T-cell (primary cell): ENCODE measurements at regions not wholly inside any gene's neighbourhood (a gene's known extent, or its start where the extent isn't known, plus 50 kb on each side); places are given as distances from the start of the nearest gene placed in this dataset.

ENCODE experiments used
- ATAC-seq, 4 experiments: fragments of 200-7000 bp in 3 of 4; fragments of 150-1000 bp in 1 of 4; cut with Tn5 transposase; replicated peaks in 1 of 4; 1 replicate in 3 of 4; 2 replicates in 1 of 4; pipeline ENCODE4 v1.10.0; 2021; ENCODE audit warnings: moderate library complexity in 3 of 4, mild to moderate bottlenecking in 2 of 4, moderate number of reproducible peaks in 1 of 4
- CTCF ChIA-PET, 2 donors: fragments of 300-600 bp; sonication (Branson Sonifier 250); formaldehyde crosslinking; loops; one replicate each; lab custom pipeline; 2022; ENCODE audit warnings: antibody characterized with exemption in 2 of 2; lab: Charles Lee
- POLR2A ChIA-PET, 2 donors: fragments of 300-600 bp; sonication (Branson Sonifier 250); formaldehyde crosslinking; loops; one replicate each; lab custom pipeline; 2022; ENCODE audit warnings: antibody characterized with exemption in 2 of 2; lab: Charles Lee
- DNase-seq, 35 experiments: peaks; one replicate each; pipeline versions ENCODE4 v3.0.0 to v3.0.0-alpha.2; 2013 to 2023
- H3K27ac ChIP-seq: one replicate; pipeline ENCODE4 v1.5.1; 2013; ENCODE audit warnings: low read length
- H3K27me3 ChIP-seq, 2 experiments: replicated peaks in 1 of 2; 1 replicate in 1 of 2; 2 replicates in 1 of 2; pipeline versions ENCODE4 v1.6.1 to v1.7.0; 2013; ENCODE audit warnings: low read length in 1 of 2, mixed read lengths in 1 of 2; ENCODE audit not compliant: control insufficient read depth in 2 of 2, insufficient read depth in 2 of 2; ENCODE audit errors: extremely low read depth in 1 of 2
- H3K36me3 ChIP-seq, 2 donors: 1 replicate in 1 of 2; 2 replicates in 1 of 2; pipeline versions ENCODE4 v1.6.1 to v1.7.0; 2013; ENCODE audit warnings: low read length in 1 of 2; ENCODE audit not compliant: control insufficient read depth in 2 of 2, insufficient read depth in 1 of 2; ENCODE audit errors: extremely low read depth in 1 of 2
- H3K4me1 ChIP-seq, 2 experiments: 1 replicate in 1 of 2; 2 replicates in 1 of 2; pipeline versions ENCODE4 v1.6.1 to v1.7.0; 2013; ENCODE audit warnings: low read length in 2 of 2, mixed read lengths in 1 of 2; ENCODE audit not compliant: insufficient read depth in 2 of 2, control insufficient read depth in 1 of 2; ENCODE audit errors: extremely low read depth in 1 of 2
- H3K4me3 ChIP-seq, 2 donors: 1 replicate in 1 of 2; 2 replicates in 1 of 2; pipeline versions ENCODE4 v1.5.1 to v1.7.0; 2013; ENCODE audit warnings: mild to moderate bottlenecking in 2 of 2, low read length in 1 of 2, moderate library complexity in 1 of 2; ENCODE audit not compliant: control insufficient read depth in 1 of 2; ENCODE audit errors: extremely low read depth in 1 of 2
- H3K9me3 ChIP-seq: 2 replicates; pipeline ENCODE4 v1.7.0; 2013
- H3K27ac Mint-ChIP-seq, 2 donors: one replicate each; pipeline ENCODE4 v1.8.0; 2020 to 2021; ENCODE audit warnings: mild to moderate bottlenecking in 2 of 2, mixed read lengths in 2 of 2
- H3K27me3 Mint-ChIP-seq, 2 donors: one replicate each; pipeline ENCODE4 v1.8.0; 2021 to 2022; ENCODE audit warnings: mixed read lengths in 2 of 2
- H3K36me3 Mint-ChIP-seq: one replicate; pipeline ENCODE4 v1.8.0; 2021; ENCODE audit warnings: mixed read lengths
- H3K4me1 Mint-ChIP-seq, 3 donors: one replicate each; pipeline ENCODE4 v1.8.0; 2020 to 2022; ENCODE audit warnings: mixed read lengths in 3 of 3, mild to moderate bottlenecking in 1 of 3
- H3K4me3 Mint-ChIP-seq, 3 donors: one replicate each; pipeline ENCODE4 v1.8.0; 2020 to 2022; ENCODE audit warnings: mild to moderate bottlenecking in 3 of 3, mixed read lengths in 3 of 3, moderate library complexity in 3 of 3
- H3K9me3 Mint-ChIP-seq, 3 donors: one replicate each; pipeline ENCODE4 v1.8.0; 2020 to 2022; ENCODE audit warnings: mixed read lengths in 3 of 3
- WGBS: methylation state at CpG from one replicate; pipeline ENCODE4 v1.1.5; 2013; ENCODE audit warnings: missing lambda C conversion rate; ENCODE audit not compliant: insufficient coverage; 5-methylcytosine and 5-hydroxymethylcytosine counted together

GRCh38 chr4:123469245-123469644 lies 72.7 kb downstream of the SPRY1 start:
- H3K36me3 Mint-ChIP-seq = no peaks in the 10 kb centered on the region
- no peaks in the 10 kb centered on the region for H3K27me3 Mint-ChIP-seq
- H3K9me3 Mint-ChIP-seq = no peaks in the 10 kb centered on the region
- no peaks in the 10 kb centered on the region for H3K9me3 ChIP-seq
- DNase-seq (no peak), ATAC-seq (no peak)
- no peak overlapping the region for H3K27ac ChIP-seq
- no peak overlapping the region for H3K27ac Mint-ChIP-seq
- ChIA-PET CTCF (no interaction called here), POLR2A (interaction anchor here in 1 of 2 donors (0.6 kb wide), 1 partner anchor 80 kb away, joined by 3 read pairs; no protein-coding TSS in a partner anchor)
- H3K4me1 ChIP-seq = no peaks in the 10 kb centered on the region
- WGBS = no CpG with 5 or more reads among the region's 3 CpGs
- no peaks in the 10 kb centered on the region for H3K36me3 ChIP-seq
- no peaks in the 10 kb centered on the region for H3K27me3 ChIP-seq
- no peak overlapping the region for H3K4me3 Mint-ChIP-seq
- H3K4me1 Mint-ChIP-seq = no peaks in the 10 kb centered on the region
- no peak overlapping the region for H3K4me3 ChIP-seq

GRCh38 chr4:123469696-123470095 lies 73.1 kb downstream of the SPRY1 start:
- Mint-ChIP-seq H3K9me3 (no peaks in the 10 kb centered on the region), H3K36me3 (no peaks in the 10 kb centered on the region), H3K4me1 (no peaks in the 10 kb centered on the region), H3K27me3 (no peaks in the 10 kb centered on the region), H3K27ac (no peak overlapping the region), H3K4me3 (no peak overlapping the region)
- Histone ChIP-seq H3K27ac (no peak overlapping the region), H3K36me3 (no peaks in the 10 kb centered on the region), H3K4me3 (no peak overlapping the region), H3K9me3 (no peaks in the 10 kb centered on the region), H3K27me3 (no peaks in the 10 kb centered on the region), H3K4me1 (no peaks in the 10 kb centered on the region)
- WGBS = no CpG with 5 or more reads among the region's 2 CpGs
- DNase-seq = no peak
- CTCF ChIA-PET = no interaction called here
- POLR2A ChIA-PET = interaction anchor here in 1 of 2 donors (0.6 kb wide), 1 partner anchor 80 kb away, joined by 3 read pairs; no protein-coding TSS in a partner anchor
- no peak for ATAC-seq

GRCh38 chr4:123470640-123471039 lies 74.0 kb downstream of the SPRY1 start:
- Mint-ChIP-seq H3K27ac (no peak overlapping the region), H3K27me3 (no peaks in the 10 kb centered on the region), H3K36me3 (no peaks in the 10 kb centered on the region), H3K4me1 (no peaks in the 10 kb centered on the region), H3K4me3 (no peak overlapping the region), H3K9me3 (no peaks in the 10 kb centered on the region)
- Histone ChIP-seq H3K4me1 (no peaks in the 10 kb centered on the region), H3K4me3 (no peak overlapping the region), H3K27ac (no peak overlapping the region), H3K36me3 (no peaks in the 10 kb centered on the region), H3K9me3 (no peaks in the 10 kb centered on the region), H3K27me3 (no peaks in the 10 kb centered on the region)
- no peak for DNase-seq
- WGBS = no CpG with 5 or more reads among the region's 2 CpGs
- ChIA-PET POLR2A (interaction anchor here in 1 of 2 donors (0.6 kb wide), 1 partner anchor 221 kb away, joined by 3 read pairs; no protein-coding TSS in a partner anchor), CTCF (no interaction called here)
- ATAC-seq = no peak

GRCh38 chr4:123471655-123472369 lies 75.2 kb downstream of the SPRY1 start:
- H3K27me3 Mint-ChIP-seq = no peaks in the 10 kb centered on the region
- ChIA-PET POLR2A (no interaction called here), CTCF (interaction anchor here in 1 of 2 donors (0.6 kb wide), 1 partner anchor 11 kb away, joined by 3 read pairs; no protein-coding TSS in a partner anchor)
- H3K4me3 Mint-ChIP-seq = no peak overlapping the region
- 80% methylated on average over 2 of the region's 3 CpGs for WGBS
- Histone ChIP-seq H3K4me1 (no peaks in the 10 kb centered on the region), H3K36me3 (no peaks in the 10 kb centered on the region), H3K4me3 (no peak overlapping the region), H3K27me3 (no peaks in the 10 kb centered on the region), H3K27ac (no peak overlapping the region), H3K9me3 (no peaks in the 10 kb centered on the region)
- H3K9me3 Mint-ChIP-seq = no peaks in the 10 kb centered on the region
- no peaks in the 10 kb centered on the region for H3K36me3 Mint-ChIP-seq
- H3K27ac Mint-ChIP-seq = no peak overlapping the region
- DNase-seq (no peak), ATAC-seq (no peak)
- no peaks in the 10 kb centered on the region for H3K4me1 Mint-ChIP-seq

- ChIA-PET POLR2A (no interaction called here), CTCF (no interaction called here)
- Histone ChIP-seq H3K27ac (no peak overlapping the region), H3K27me3 (no peaks in the 10 kb centered on the region), H3K36me3 (no peaks in the 10 kb centered on the region), H3K4me3 (no peak overlapping the region), H3K4me1 (peaks cover 2 to 15% of the 10 kb centered on the region in 2 experiments), H3K9me3 (no peaks in the 10 kb centered on the region)
- Mint-ChIP-seq H3K36me3 (no peaks in the 10 kb centered on the region), H3K27me3 (no peaks in the 10 kb centered on the region), H3K27ac (no peak overlapping the region), H3K4me3 (no peak overlapping the region), H3K4me1 (peaks cover 16 to 21% (median 19%) of the 10 kb centered on the region in 3 donors), H3K9me3 (no peaks in the 10 kb centered on the region)
- no CpG with 5 or more reads among the region's 4 CpGs for WGBS
- no peak for ATAC-seq
- DNase-seq = no peak
Observed at GRCh38 chr4:123474817-123475216, 78.2 kb downstream of the SPRY1 start.

- Histone ChIP-seq H3K4me3 (no peak overlapping the region), H3K27ac (no peak overlapping the region), H3K4me1 (peaks cover 2 to 15% of the 10 kb centered on the region in 2 experiments), H3K27me3 (no peaks in the 10 kb centered on the region), H3K9me3 (no peaks in the 10 kb centered on the region), H3K36me3 (no peaks in the 10 kb centered on the region)
- no peaks in the 10 kb centered on the region for H3K9me3 Mint-ChIP-seq
- WGBS = no CpG with 5 or more reads among the region's 1 CpG
- no peak overlapping the region for H3K27ac Mint-ChIP-seq
- DNase-seq (no peak), ATAC-seq (no peak)
- CTCF ChIA-PET = no interaction called here
- POLR2A ChIA-PET = no interaction called here
- H3K27me3 Mint-ChIP-seq = no peaks in the 10 kb centered on the region
- no peak overlapping the region for H3K4me3 Mint-ChIP-seq
- no peaks in the 10 kb centered on the region for H3K36me3 Mint-ChIP-seq
- H3K4me1 Mint-ChIP-seq = peaks cover 16 to 21% (median 19%) of the 10 kb centered on the region in 3 donors
Observed at GRCh38 chr4:123476089-123476488, 79.5 kb downstream of the SPRY1 start.
